HG03378 (cell line): ENCODE measurements at regions not wholly inside any gene's neighbourhood (a gene's known extent, or its start where the extent isn't known, plus 50 kb on each side); places are given as distances from the start of the nearest gene placed in this dataset.

ENCODE experiments used
- ATAC-seq: cut with Tn5 transposase; IDR thresholded peaks from one replicate; pipeline ENCODE4 v1.9.1; 2021; ENCODE audit warnings: mild to moderate bottlenecking, moderate library complexity; ENCODE audit not compliant: unreplicated experiment

- no peak for ATAC-seq
Observed at GRCh38 chr15:93664213-93664956, 567.0 kb upstream of the MCTP2 start.

- ATAC-seq: no peak
Observed at GRCh38 chr15:93662162-93662885, 569.0 kb upstream of the MCTP2 start.

GRCh38 chr15:93658026-93658816 is 569.2 kb upstream of the RGMA start:
- ATAC-seq: no peak

GRCh38 chr15:93656041-93656440 is 567.0 kb upstream of the RGMA start:
- no peak for ATAC-seq

GRCh38 chr15:93649691-93650235 is 560.8 kb upstream of the RGMA start:
- ATAC-seq: no peak

GRCh38 chr15:93646193-93646592 is 557.2 kb upstream of the RGMA start:
- ATAC-seq: no peak

- ATAC-seq: no peak
Observed at GRCh38 chr15:93645594-93645993, 556.6 kb upstream of the RGMA start.

GRCh38 chr15:93644595-93644994 is 555.6 kb upstream of the RGMA start:
- ATAC-seq: no peak

- no peak for ATAC-seq
Observed at GRCh38 chr15:93640411-93640962, 551.5 kb upstream of the RGMA start.

- no peak for ATAC-seq
Observed at GRCh38 chr15:93631958-93632618, 543.1 kb upstream of the RGMA start.

- ATAC-seq: no peak
Observed at GRCh38 chr15:93619597-93619996, 530.6 kb upstream of the RGMA start.

- no peak for ATAC-seq
Observed at GRCh38 chr15:93617443-93617842, 528.4 kb upstream of the RGMA start.

- ATAC-seq: no peak
Observed at GRCh38 chr15:93614386-93615104, 525.5 kb upstream of the RGMA start.

GRCh38 chr15:93613386-93613785 is 524.4 kb upstream of the RGMA start:
- ATAC-seq: no peak

- no peak for ATAC-seq
Observed at GRCh38 chr15:93612953-93613352, 523.9 kb upstream of the RGMA start.

GRCh38 chr15:93610944-93611343 is 521.9 kb upstream of the RGMA start:
- no peak for ATAC-seq

GRCh38 chr15:93608643-93609148 is 519.7 kb upstream of the RGMA start:
- ATAC-seq: no peak

- no peak for ATAC-seq
Observed at GRCh38 chr15:93603550-93603949, 514.5 kb upstream of the RGMA start.

- ATAC-seq: no peak
Observed at GRCh38 chr15:93587059-93587521, 498.1 kb upstream of the RGMA start.

- ATAC-seq: no peak
Observed at GRCh38 chr15:93585012-93585411, 496.0 kb upstream of the RGMA start.
